NT2/D1 (cell line): ENCODE measurements at regions not wholly inside any gene's neighbourhood (a gene's known extent, or its start where the extent isn't known, plus 50 kb on each side); places are given as distances from the start of the nearest gene placed in this dataset.

Experiments used
- SUZ12 ChIP-seq: IDR thresholded peaks from 2 replicates; pipeline ENCODE4 v1.6.1; 2011; ENCODE audit not compliant: insufficient read length, insufficient read depth; ENCODE audit errors: extremely low read depth
- YY1 ChIP-seq: IDR thresholded peaks from 2 replicates; pipeline ENCODE4 v1.6.1; 2011; ENCODE audit not compliant: insufficient read length, insufficient read depth
- ZNF274 ChIP-seq: IDR thresholded peaks from 2 replicates; pipeline ENCODE4 v1.6.1; 2011; ENCODE audit warnings: mild to moderate bottlenecking, low read depth, low read length

- TF ChIP-seq YY1 (no peak), ZNF274 (no peak), SUZ12 (no peak)
Measured at GRCh38 chr18:47602273-47602897, 328.1 kb downstream of the SMAD2 start.
